Esophagus muscularis mucosa (tissue), 4 donors: ENCODE measurements at regions not wholly inside any gene's neighbourhood (a gene's known extent, or its start where the extent isn't known, plus 50 kb on each side); places are given as distances from the start of the nearest gene placed in this dataset.

Experiments
- EP300 ChIP-seq: sonication (generic); formaldehyde crosslinking; IDR thresholded peaks from one replicate; pipeline ENCODE4 v1.6.1; 2017; ENCODE audit warnings: antibody characterized with exemption
- POLR2A ChIP-seq: fragments of 450-650 bp; IDR thresholded peaks from one replicate; pipeline ENCODE4 v1.6.1; 2017; ENCODE audit warnings: antibody characterized with exemption, moderate library complexity, mild to moderate bottlenecking, low read depth
- POLR2AphosphoS5 ChIP-seq, 2 donors: sonication (generic); formaldehyde crosslinking; IDR thresholded peaks; one replicate each; pipeline ENCODE4 v1.6.1; 2017; ENCODE audit warnings: antibody characterized with exemption in 2 of 2
- TF ChIP-seq, protein P1 (sequence below), 3 experiments: fragments of 200-600 bp in 2 of 3; fragments of 450-650 bp in 1 of 3; sonication (generic) in 2 of 3; IDR thresholded peaks; one replicate each; pipeline ENCODE4 v1.5.1; 2017 to 2019; ENCODE audit warnings: antibody characterized with exemption in 3 of 3, mild to moderate bottlenecking in 2 of 3, moderate library complexity in 1 of 3

DNA sequence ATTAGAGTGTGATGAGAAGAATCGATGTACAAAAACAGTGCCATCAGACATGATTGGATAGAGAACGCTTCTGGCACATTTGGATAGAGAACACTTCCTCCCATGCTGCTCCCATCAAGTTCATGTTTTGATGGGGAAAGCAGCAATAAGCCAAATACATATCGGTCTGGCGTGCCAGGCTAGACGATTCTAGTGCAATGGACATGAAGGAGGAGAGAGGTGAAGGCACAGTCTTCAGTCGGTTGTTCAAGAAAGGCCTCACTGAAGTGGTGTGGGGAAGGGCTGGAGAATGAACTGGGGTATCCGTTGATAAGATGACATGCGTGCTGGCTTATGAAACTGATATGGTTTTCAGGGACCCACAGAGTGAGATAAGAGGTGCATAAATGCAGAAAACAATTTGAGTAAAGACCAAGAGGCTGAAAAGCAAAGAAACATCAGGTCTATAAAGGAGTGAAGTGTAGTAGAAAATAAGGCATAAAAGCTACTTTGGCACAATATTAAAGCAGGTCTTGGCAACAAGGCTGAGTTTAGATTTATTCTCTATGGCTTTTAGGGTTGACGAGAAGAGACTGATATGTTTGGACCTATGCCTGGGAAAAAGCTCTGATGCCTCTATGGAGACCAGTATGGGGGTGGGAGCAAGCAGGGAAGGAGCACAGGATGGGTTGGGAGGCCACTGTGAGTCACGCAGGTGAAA, 117.6 kb upstream of the PIEZO2 start:
- TF ChIP-seq, protein P1, sequence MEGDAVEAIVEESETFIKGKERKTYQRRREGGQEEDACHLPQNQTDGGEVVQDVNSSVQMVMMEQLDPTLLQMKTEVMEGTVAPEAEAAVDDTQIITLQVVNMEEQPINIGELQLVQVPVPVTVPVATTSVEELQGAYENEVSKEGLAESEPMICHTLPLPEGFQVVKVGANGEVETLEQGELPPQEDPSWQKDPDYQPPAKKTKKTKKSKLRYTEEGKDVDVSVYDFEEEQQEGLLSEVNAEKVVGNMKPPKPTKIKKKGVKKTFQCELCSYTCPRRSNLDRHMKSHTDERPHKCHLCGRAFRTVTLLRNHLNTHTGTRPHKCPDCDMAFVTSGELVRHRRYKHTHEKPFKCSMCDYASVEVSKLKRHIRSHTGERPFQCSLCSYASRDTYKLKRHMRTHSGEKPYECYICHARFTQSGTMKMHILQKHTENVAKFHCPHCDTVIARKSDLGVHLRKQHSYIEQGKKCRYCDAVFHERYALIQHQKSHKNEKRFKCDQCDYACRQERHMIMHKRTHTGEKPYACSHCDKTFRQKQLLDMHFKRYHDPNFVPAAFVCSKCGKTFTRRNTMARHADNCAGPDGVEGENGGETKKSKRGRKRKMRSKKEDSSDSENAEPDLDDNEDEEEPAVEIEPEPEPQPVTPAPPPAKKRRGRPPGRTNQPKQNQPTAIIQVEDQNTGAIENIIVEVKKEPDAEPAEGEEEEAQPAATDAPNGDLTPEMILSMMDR (IDR thresholded peaks at IDR 0.05), result no peak
- TF ChIP-seq POLR2A (no peak), EP300 (no peak), POLR2AphosphoS5 (IDR thresholded peaks at IDR 0.05) (no peak)
